OCI-LY7 (cell line): ENCODE measurements at regions not wholly inside any gene's neighbourhood (a gene's known extent, or its start where the extent isn't known, plus 50 kb on each side); places are given as distances from the start of the nearest gene placed in this dataset.
"Not testable (repeated sequence)": the region's sequence is repeated elsewhere in the genome, so short reads cannot be mapped to it uniquely, and the experiment has no call there.

Experiments used
- BruUV-seq: library from RNA; stranded (reverse); fragments of 400-500 nt; replicated peaks from 2 replicates; lab custom pipeline; 2021; lab: Mats Ljungman, UMichigan
- CTCF ChIA-PET: fragments of 300-600 bp; sonication (Branson Sonifier 250); formaldehyde crosslinking; loops from one replicate; lab custom pipeline; 2022; ENCODE audit warnings: antibody characterized with exemption; ENCODE audit not compliant: unreplicated experiment; lab: Charles Lee
- POLR2A ChIA-PET: fragments of 300-600 bp; sonication (Branson Sonifier 250); formaldehyde crosslinking; loops from one replicate; lab custom pipeline; 2022; ENCODE audit warnings: antibody characterized with exemption; lab: Charles Lee
- DNase-seq: peaks from one replicate; pipeline ENCODE4 v3.0.0-alpha.2; 2015; ENCODE audit warnings: low spot score
- H2AFZ ChIP-seq: fragments of 200-600 bp; sonication (generic), shearing (Covaris generic); 2 replicates; pipeline ENCODE4 v1.6.1; 2014; ENCODE audit warnings: mild to moderate bottlenecking, antibody characterized with exemption, low read length, moderate library complexity
- H3K27ac ChIP-seq: fragments of 200-600 bp; sonication (generic); 2 replicates; pipeline ENCODE4 v1.5.1; 2014; ENCODE audit warnings: mixed run types, low read depth, mild to moderate bottlenecking, moderate library complexity, low read length, inconsistent platforms; ENCODE audit not compliant: poor library complexity, severe bottlenecking
- H3K36me3 ChIP-seq: fragments of 200-600 bp; sonication (generic); 2 replicates; pipeline ENCODE4 v1.6.1; 2014; ENCODE audit warnings: mild to moderate bottlenecking, antibody characterized with exemption, low read length, moderate library complexity, mixed read lengths; ENCODE audit not compliant: insufficient read depth
- H3K4me1 ChIP-seq: fragments of 200-600 bp; sonication (generic); 2 replicates; pipeline ENCODE4 v1.5.1; 2014; ENCODE audit warnings: mild to moderate bottlenecking, low read length; ENCODE audit not compliant: insufficient read depth, poor library complexity, severe bottlenecking
- H3K4me2 ChIP-seq: fragments of 200-600 bp; sonication (generic); 2 replicates; pipeline ENCODE4 v1.6.1; 2014; ENCODE audit warnings: mild to moderate bottlenecking, low read length
- H3K4me3 ChIP-seq: fragments of 200-600 bp; sonication (generic); 2 replicates; pipeline ENCODE4 v1.5.1; 2014; ENCODE audit warnings: mild to moderate bottlenecking, low read depth, low read length; ENCODE audit not compliant: poor library complexity, severe bottlenecking
- H3K79me2 ChIP-seq: fragments of 200-600 bp; sonication (generic); 2 replicates; pipeline ENCODE4 v1.6.1; 2016; ENCODE audit warnings: low read depth, mild to moderate bottlenecking, low read length, moderate library complexity, mixed read lengths; ENCODE audit not compliant: insufficient read depth
- H3K9me2 ChIP-seq: fragments of 200-600 bp; sonication (generic); 2 replicates; pipeline ENCODE4 v1.6.1; 2016; ENCODE audit warnings: mild to moderate bottlenecking, low read length, mixed read lengths; ENCODE audit not compliant: insufficient read depth
- H3K9me3 ChIP-seq: fragments of 200-600 bp; sonication (generic); 2 replicates; pipeline ENCODE4 v1.6.1; 2014; ENCODE audit warnings: mild to moderate bottlenecking, mixed run types, low read length, mixed read lengths
- H4K20me1 ChIP-seq: fragments of 200-600 bp; sonication (generic); 2 replicates; pipeline ENCODE4 v1.6.1; 2014; ENCODE audit warnings: mild to moderate bottlenecking, antibody characterized with exemption, low read length, moderate library complexity, mixed read lengths; ENCODE audit not compliant: insufficient read depth
- CTCF ChIP-seq: fragments of 200-600 bp; sonication (generic); conservative IDR thresholded peaks from 2 replicates; pipeline ENCODE4 v1.5.1; 2014; ENCODE audit warnings: mild to moderate bottlenecking, antibody characterized with exemption, low read length, moderate library complexity, mixed read lengths
- EZH2phosphoT487 ChIP-seq: fragments of 200-600 bp; sonication (generic); IDR thresholded peaks from 2 replicates; pipeline ENCODE4 v1.6.1; 2018; ENCODE audit warnings: low read depth, borderline replicate concordance, mild to moderate bottlenecking, mixed run types, antibody characterized with exemption, low read length, moderate library complexity, mixed read lengths
- intact Hi-C: fragments of 100-400 bp; cut with micrococcal nuclease; formaldehyde crosslinking; loops from one replicate; pipeline ENCODE4 v1.10.0; 2022; ENCODE audit not compliant: unreplicated experiment

DNA sequence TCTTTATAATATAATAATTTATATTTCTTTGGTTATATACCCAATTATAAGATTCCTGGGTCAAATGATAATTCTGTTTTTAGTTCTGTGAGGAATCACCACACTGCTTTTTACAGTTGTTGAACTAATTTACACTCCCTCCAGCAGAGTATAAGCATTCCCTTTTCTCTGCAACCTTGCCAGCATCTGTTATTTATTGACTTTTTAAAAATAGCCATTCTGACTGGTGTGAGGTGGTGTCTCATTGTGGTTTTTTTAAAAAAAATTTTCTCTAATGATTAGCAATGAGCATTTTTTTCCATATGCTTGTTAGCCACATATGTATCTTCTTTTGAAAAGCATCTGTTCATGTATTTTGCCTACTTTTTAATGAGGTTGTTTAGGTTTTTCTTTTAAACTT lies 122.2 kb downstream of the ZNF486 start:
- ChIA-PET POLR2A (no interaction called here), CTCF (no interaction called here)
- no peaks in the 10 kb centered on the region for H3K4me1 ChIP-seq
- no TSS peak for BruUV-seq
- no peak overlapping the region for H3K27ac ChIP-seq
- H3K36me3 ChIP-seq: no peaks in the 10 kb centered on the region
- intact Hi-C loops: no loop called here
- H3K4me2 ChIP-seq: no peak overlapping the region
- no peak for TF ChIP-seq EZH2phosphoT487
- no peak for TF ChIP-seq CTCF
- no peaks in the 10 kb centered on the region for H3K9me2 ChIP-seq
- H4K20me1 ChIP-seq: no peaks in the 10 kb centered on the region
- no peak overlapping the region for H2AFZ ChIP-seq
- no peaks in the 10 kb centered on the region for H3K9me3 ChIP-seq
- H3K4me3 ChIP-seq: no peak overlapping the region
- H3K79me2 ChIP-seq: no peaks in the 10 kb centered on the region
- no peak for DNase-seq

DNA sequence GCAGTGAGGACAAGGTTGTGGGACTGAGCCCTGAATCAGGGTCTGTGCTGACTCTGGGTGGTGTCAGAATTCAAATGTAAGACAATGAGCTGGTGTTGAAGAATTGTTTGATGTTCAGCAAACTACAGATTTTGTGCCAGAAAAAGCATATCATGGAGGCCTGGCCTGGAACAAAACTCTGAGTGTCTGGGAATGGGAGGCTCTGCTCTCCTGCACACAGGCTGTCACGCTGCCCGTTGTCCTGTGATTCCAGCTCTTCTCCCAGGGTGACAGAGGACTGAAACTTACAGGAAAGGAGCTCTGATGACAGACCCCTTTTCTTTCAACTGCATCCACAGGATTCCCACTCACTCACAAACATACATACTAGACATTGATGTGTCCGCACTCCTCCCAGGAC lies 120.1 kb downstream of the ZNF486 start:
- DNase-seq: no peak
- CTCF ChIA-PET: no interaction called here
- Histone ChIP-seq H3K4me1 (no peaks in the 10 kb centered on the region), H3K36me3 (no peaks in the 10 kb centered on the region), H3K9me2 (no peaks in the 10 kb centered on the region), H3K27ac (no peak overlapping the region), H2AFZ (no peak overlapping the region), H3K4me3 (no peak overlapping the region), H4K20me1 (no peaks in the 10 kb centered on the region), H3K79me2 (no peaks in the 10 kb centered on the region), H3K4me2 (no peak overlapping the region), H3K9me3 (no peaks in the 10 kb centered on the region)
- no TSS peak for BruUV-seq
- TF ChIP-seq EZH2phosphoT487: no peak
- no peak for TF ChIP-seq CTCF
- POLR2A ChIA-PET: no interaction called here
- intact Hi-C loops: no loop called here

- H3K9me2 ChIP-seq, H3K79me2 ChIP-seq, CTCF ChIA-PET, BruUV-seq, H3K9me3 ChIP-seq, H2AFZ ChIP-seq, POLR2A ChIA-PET, H4K20me1 ChIP-seq, H3K4me3 ChIP-seq, H3K4me2 ChIP-seq, H3K36me3 ChIP-seq, intact Hi-C loops, H3K27ac ChIP-seq, H3K4me1 ChIP-seq, DNase-seq: not testable (repeated sequence)
These were observed 118.9 kb downstream of the ZNF486 start for GRCh38 chr19:20285876-20286275.
